Lower leg skin (tissue), 3 donors: ENCODE measurements at regions not wholly inside any gene's neighbourhood (a gene's known extent, or its start where the extent isn't known, plus 50 kb on each side); places are given as distances from the start of the nearest gene placed in this dataset.

Experiments
- POLR2A ChIP-seq, 2 donors: fragments of 450-650 bp; IDR thresholded peaks; one replicate each; pipeline ENCODE4 v1.6.1; 2016 to 2017; ENCODE audit warnings: antibody characterized with exemption in 2 of 2, mild to moderate bottlenecking in 1 of 2, moderate library complexity in 1 of 2
- TF ChIP-seq, protein P1 (sequence below), 3 donors: fragments of 450-650 bp; IDR thresholded peaks; one replicate each; pipeline ENCODE4 v1.5.1; 2016; ENCODE audit warnings: antibody characterized with exemption in 3 of 3, mild to moderate bottlenecking in 3 of 3, moderate library complexity in 2 of 3

- TF ChIP-seq, protein P1, sequence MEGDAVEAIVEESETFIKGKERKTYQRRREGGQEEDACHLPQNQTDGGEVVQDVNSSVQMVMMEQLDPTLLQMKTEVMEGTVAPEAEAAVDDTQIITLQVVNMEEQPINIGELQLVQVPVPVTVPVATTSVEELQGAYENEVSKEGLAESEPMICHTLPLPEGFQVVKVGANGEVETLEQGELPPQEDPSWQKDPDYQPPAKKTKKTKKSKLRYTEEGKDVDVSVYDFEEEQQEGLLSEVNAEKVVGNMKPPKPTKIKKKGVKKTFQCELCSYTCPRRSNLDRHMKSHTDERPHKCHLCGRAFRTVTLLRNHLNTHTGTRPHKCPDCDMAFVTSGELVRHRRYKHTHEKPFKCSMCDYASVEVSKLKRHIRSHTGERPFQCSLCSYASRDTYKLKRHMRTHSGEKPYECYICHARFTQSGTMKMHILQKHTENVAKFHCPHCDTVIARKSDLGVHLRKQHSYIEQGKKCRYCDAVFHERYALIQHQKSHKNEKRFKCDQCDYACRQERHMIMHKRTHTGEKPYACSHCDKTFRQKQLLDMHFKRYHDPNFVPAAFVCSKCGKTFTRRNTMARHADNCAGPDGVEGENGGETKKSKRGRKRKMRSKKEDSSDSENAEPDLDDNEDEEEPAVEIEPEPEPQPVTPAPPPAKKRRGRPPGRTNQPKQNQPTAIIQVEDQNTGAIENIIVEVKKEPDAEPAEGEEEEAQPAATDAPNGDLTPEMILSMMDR (IDR thresholded peaks at IDR 0.05) = no peak
- TF ChIP-seq POLR2A (IDR thresholded peaks at IDR 0.05) = no peak
Observed at GRCh38 chr7:60706-61105, 131.7 kb upstream of the FAM20C start.
